ENCODE measurements at regions not wholly inside any gene's neighbourhood (a gene's known extent, or its start where the extent isn't known, plus 50 kb on each side); places are given as distances from the start of the nearest gene placed in this dataset.

- no peak for DNase-seq
- Histone ChIP-seq H3K9me3 (no peaks in the 10 kb centered on the region), H3K4me1 (no peaks in the 10 kb centered on the region), H3K4me3 (no peak overlapping the region), H3K27me3 (replicated peaks in 1 of 7) (peaks cover 0 to 11% (median 0%) of the 10 kb centered on the region in 7 donors), H3K36me3 (no peaks in the 10 kb centered on the region), H3K27ac (no peak overlapping the region)
- no peak for TF ChIP-seq POLR2A (IDR thresholded peaks at IDR 0.05)
- TF ChIP-seq, protein P1, sequence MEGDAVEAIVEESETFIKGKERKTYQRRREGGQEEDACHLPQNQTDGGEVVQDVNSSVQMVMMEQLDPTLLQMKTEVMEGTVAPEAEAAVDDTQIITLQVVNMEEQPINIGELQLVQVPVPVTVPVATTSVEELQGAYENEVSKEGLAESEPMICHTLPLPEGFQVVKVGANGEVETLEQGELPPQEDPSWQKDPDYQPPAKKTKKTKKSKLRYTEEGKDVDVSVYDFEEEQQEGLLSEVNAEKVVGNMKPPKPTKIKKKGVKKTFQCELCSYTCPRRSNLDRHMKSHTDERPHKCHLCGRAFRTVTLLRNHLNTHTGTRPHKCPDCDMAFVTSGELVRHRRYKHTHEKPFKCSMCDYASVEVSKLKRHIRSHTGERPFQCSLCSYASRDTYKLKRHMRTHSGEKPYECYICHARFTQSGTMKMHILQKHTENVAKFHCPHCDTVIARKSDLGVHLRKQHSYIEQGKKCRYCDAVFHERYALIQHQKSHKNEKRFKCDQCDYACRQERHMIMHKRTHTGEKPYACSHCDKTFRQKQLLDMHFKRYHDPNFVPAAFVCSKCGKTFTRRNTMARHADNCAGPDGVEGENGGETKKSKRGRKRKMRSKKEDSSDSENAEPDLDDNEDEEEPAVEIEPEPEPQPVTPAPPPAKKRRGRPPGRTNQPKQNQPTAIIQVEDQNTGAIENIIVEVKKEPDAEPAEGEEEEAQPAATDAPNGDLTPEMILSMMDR (IDR thresholded peaks at IDR 0.05 in 8 of 11, conservative IDR thresholded peaks at IDR 0.05 in 3 of 11): no peak
- no peak for TF ChIP-seq POLR2AphosphoS5 (IDR thresholded peaks at IDR 0.05)
- intact Hi-C loops (cut with DNase I; ENCODE audit: low total_unique reads): no loop called here
Observed at GRCh38 chr2:15855766-15856260, 84.5 kb upstream of the MYCN start.

DNA sequence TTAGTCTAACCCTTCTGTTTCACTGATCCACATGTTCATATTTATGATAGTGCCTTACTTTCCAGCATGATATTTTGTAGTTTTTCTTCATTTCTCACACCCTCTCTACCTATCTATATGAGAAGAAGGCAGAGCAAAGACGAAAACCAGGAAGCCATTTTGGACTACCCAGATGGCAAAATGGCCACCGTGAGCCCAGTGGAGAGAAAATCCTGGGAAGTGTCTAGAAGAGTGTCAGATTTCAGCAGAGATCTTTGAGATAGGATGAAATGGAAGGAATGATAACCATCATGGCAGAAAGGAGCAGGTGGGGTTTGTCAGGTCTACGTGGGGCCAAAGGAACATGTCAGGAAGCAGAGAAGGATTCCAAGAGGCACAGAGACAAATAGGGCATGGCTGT is 84.0 kb upstream of the MYCN start:
- Histone ChIP-seq H3K4me3 (no peak overlapping the region), H3K27me3 (replicated peaks in 1 of 7) (peaks cover 0 to 11% (median 0%) of the 10 kb centered on the region in 7 donors), H3K36me3 (no peaks in the 10 kb centered on the region), H3K27ac (no peak overlapping the region), H3K4me1 (no peaks in the 10 kb centered on the region), H3K9me3 (no peaks in the 10 kb centered on the region)
- intact Hi-C loops (cut with DNase I; ENCODE audit: low total_unique reads): no loop called here
- WGBS, 5 donors: 84 to 93% (median 89%) methylated on average over 3 of the region's 3 CpGs
- TF ChIP-seq, protein P1 (IDR thresholded peaks at IDR 0.05 in 8 of 11, conservative IDR thresholded peaks at IDR 0.05 in 3 of 11): no peak
- TF ChIP-seq POLR2A (IDR thresholded peaks at IDR 0.05): no peak
- TF ChIP-seq POLR2AphosphoS5 (IDR thresholded peaks at IDR 0.05): no peak
- no peak for DNase-seq

GRCh38 chr2:15858466-15858865 is 81.9 kb upstream of the MYCN start:
- H3K27me3 ChIP-seq (replicated peaks in 1 of 7): peaks cover 0 to 16% (median 0%) of the 10 kb centered on the region in 7 donors
- TF ChIP-seq POLR2AphosphoS5 (IDR thresholded peaks at IDR 0.05) (no peak), POLR2A (IDR thresholded peaks at IDR 0.05) (no peak)
- TF ChIP-seq, protein P1 (IDR thresholded peaks at IDR 0.05 in 8 of 11, conservative IDR thresholded peaks at IDR 0.05 in 3 of 11): no peak
- WGBS, 5 donors: 89 to 97% (median 90%) methylated on average over 6 of the region's 6 CpGs
- H3K4me1 ChIP-seq: no peaks in the 10 kb centered on the region
- no peak overlapping the region for H3K27ac ChIP-seq
- intact Hi-C loops (cut with DNase I; ENCODE audit: low total_unique reads): no loop called here
- no peak for DNase-seq
- H3K9me3 ChIP-seq: no peaks in the 10 kb centered on the region
- H3K4me3 ChIP-seq: no peak overlapping the region
- H3K36me3 ChIP-seq: no peaks in the 10 kb centered on the region

- H3K27ac ChIP-seq: no peak overlapping the region
- TF ChIP-seq POLR2AphosphoS5 (IDR thresholded peaks at IDR 0.05) (no peak), POLR2A (IDR thresholded peaks at IDR 0.05) (no peak)
- TF ChIP-seq, protein P1 (IDR thresholded peaks at IDR 0.05 in 8 of 11, conservative IDR thresholded peaks at IDR 0.05 in 3 of 11): no peak
Observed at GRCh38 chr2:15860051-15860663, 80.2 kb upstream of the MYCN start.

More at GRCh38 chr2:15860051-15860663, 80.2 kb upstream of the MYCN start:
- intact Hi-C loops (cut with DNase I; ENCODE audit: low total_unique reads): no loop called here
- H3K36me3 ChIP-seq: no peaks in the 10 kb centered on the region
- H3K4me1 ChIP-seq: no peaks in the 10 kb centered on the region
- H3K4me3 ChIP-seq: no peak overlapping the region
- DNase-seq: no peak
- no peaks in the 10 kb centered on the region for H3K9me3 ChIP-seq
- H3K27me3 ChIP-seq (replicated peaks in 1 of 7): peaks cover 0 to 16% (median 0%) of the 10 kb centered on the region in 7 donors

Measured in spleen (tissue), 11 donors.